Activated CD4-positive, alpha-beta memory T cell treated with anti-CD3 and anti-CD28 coated beads for 36 hours (primary cell): ENCODE measurements at regions not wholly inside any gene's neighbourhood (a gene's known extent, or its start where the extent isn't known, plus 50 kb on each side); places are given as distances from the start of the nearest gene placed in this dataset.

Experiments
- CTCF ChIA-PET: fragments of 350-600 bp; sonication (Branson Sonifier 250); formaldehyde crosslinking; loops from one replicate; lab custom pipeline; 2021; ENCODE audit warnings: antibody characterized with exemption, inconsistent platforms; lab: Charles Lee
- POLR2A ChIA-PET: fragments of 350-600 bp; sonication (Branson Sonifier 250); formaldehyde crosslinking; loops from one replicate; lab custom pipeline; 2021; ENCODE audit warnings: antibody characterized with exemption; lab: Charles Lee
- DNase-seq: peaks from one replicate; pipeline ENCODE4 v3.0.0-alpha.2; 2020
- H3K27ac Mint-ChIP-seq: one replicate; pipeline ENCODE4 v1.8.0; 2021; ENCODE audit warnings: mixed read lengths
- H3K27me3 Mint-ChIP-seq: one replicate; pipeline ENCODE4 v1.8.0; 2021; ENCODE audit warnings: mixed read lengths
- H3K36me3 Mint-ChIP-seq: one replicate; pipeline ENCODE4 v1.8.0; 2021; ENCODE audit warnings: mixed read lengths
- H3K4me1 Mint-ChIP-seq: one replicate; pipeline ENCODE4 v1.8.0; 2021; ENCODE audit warnings: low read depth, mixed read lengths
- H3K4me3 Mint-ChIP-seq: one replicate; pipeline ENCODE4 v1.8.0; 2021; ENCODE audit warnings: mild to moderate bottlenecking, mixed read lengths
- H3K9me3 Mint-ChIP-seq: one replicate; pipeline ENCODE4 v1.8.0; 2021; ENCODE audit warnings: mixed read lengths
- intact Hi-C: fragments of 100-400 bp; cut with micrococcal nuclease; formaldehyde crosslinking; loops from one replicate; pipeline ENCODE4 v1.15.1; 2023

DNA sequence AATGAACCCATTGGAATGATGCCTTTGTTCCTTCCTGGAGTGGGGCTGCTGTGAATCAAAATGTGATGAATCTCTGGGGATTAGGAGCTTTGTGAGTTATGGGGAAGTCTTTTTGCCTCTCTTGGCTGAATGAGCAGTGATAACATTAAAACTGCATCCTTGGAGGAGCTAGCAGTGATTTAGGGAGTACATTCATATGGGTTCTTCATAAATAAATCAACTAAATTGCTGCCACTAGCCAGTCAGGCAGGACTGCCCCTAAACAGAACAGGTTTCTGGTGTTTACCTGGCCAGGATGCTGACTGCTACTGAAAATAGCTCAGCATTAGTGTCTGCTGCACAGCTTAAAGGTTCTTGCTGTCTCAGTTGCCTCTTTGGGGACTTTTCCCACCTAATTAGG is 244.5 kb upstream of the MEX3C start:
- Mint-ChIP-seq H3K27me3 (peaks cover 30% of the 10 kb centered on the region), H3K4me1 (peaks cover 5% of the 10 kb centered on the region), H3K36me3 (no peaks in the 10 kb centered on the region), H3K27ac (no peak overlapping the region), H3K9me3 (no peaks in the 10 kb centered on the region), H3K4me3 (no peak overlapping the region)
- intact Hi-C loops = no loop called here
- ChIA-PET CTCF (no interaction called here), POLR2A (interaction anchor here (0.6 kb wide), 1 partner anchor 30 kb away, joined by 3 read pairs; no protein-coding TSS in a partner anchor)
- no peak for DNase-seq

DNA sequence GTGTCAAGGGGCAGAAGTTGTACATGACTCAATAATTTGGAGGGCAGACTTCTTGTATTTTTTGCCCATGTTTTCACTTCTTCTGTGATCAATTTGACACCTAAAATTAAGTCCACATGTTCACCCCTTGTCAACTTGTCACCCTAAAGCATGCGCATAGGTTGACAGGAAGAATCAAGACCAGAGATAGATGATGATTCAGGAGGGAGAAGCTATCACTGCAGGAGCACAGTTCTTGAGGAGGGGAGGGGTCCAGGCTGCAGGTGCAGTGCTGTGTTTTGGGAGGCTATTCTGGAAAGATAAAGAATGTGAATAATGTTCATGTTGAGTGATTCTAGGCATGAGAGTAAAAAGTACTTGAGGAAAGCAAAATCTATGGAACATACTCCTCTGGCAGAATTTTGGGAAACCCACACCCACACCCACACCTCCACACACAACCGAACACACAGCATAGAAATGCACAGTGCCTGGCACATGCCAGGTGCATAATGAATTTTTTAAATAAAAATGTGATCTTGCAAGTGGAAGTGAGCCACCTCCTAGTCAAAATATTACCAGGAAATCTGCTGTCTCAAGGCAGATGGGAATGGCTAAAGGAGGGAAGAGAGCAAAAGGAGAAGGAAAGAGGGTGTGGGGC is 249.2 kb upstream of the MEX3C start:
- Mint-ChIP-seq H3K9me3 (no peaks in the 10 kb centered on the region), H3K4me3 (no peak overlapping the region), H3K4me1 (no peaks in the 10 kb centered on the region), H3K27me3 (peaks cover 15% of the 10 kb centered on the region), H3K36me3 (no peaks in the 10 kb centered on the region), H3K27ac (no peak overlapping the region)
- intact Hi-C loops = no loop called here
- ChIA-PET CTCF (no interaction called here), POLR2A (no interaction called here)
- DNase-seq = no peak

DNA sequence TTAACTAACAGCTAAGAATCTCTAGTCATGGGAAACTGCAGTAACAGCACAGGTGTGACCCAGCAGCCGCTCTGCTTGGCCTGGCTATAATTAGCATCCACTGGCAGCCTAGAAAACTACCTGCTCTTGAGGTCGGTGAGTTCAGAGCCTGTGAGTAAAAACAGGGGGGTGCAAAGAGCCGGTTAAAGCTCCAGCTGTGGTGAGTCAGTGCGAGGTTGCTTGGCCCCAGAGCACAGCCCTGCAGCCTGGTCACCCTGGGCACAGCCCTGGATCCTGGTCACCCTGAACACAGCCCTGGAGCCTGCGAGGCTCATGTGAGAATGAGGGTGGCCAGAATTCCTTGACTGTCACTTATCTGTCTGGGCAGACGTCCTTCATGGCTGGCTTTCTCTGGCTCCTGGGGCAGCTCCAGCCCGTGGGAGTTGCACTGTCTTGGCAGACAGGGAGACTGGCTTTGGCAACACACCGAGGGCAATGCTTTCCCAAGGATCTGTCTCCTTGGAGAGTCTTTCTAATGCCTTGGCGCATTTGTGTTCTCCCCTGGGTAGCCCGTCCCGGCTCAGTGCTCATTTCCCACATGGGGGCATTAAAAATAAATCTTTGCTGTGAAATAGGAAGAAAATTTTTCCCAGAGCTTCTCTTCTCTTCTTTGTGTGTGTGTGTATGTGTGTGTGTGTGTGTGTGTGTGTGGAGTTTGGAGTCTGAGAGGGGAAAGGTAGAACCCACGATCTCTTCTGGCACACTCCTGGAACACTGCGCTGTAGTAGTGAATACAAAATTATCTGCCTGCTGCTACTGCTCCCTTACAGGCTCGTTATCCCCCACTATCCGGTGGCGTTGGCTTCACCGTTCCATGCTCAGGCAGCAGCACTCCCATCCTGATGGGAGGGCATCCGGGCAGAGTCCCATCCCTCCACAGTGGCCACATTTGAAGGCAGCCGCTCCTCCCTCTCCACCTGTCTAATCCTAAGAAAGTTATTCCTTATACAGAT is 250.2 kb upstream of the MEX3C start:
- no peak overlapping the region for H3K4me3 Mint-ChIP-seq
- POLR2A ChIA-PET = no interaction called here
- no peak overlapping the region for H3K27ac Mint-ChIP-seq
- intact Hi-C loops = no loop called here
- no peaks in the 10 kb centered on the region for H3K4me1 Mint-ChIP-seq
- H3K27me3 Mint-ChIP-seq = peaks cover 15% of the 10 kb centered on the region
- CTCF ChIA-PET = no interaction called here
- DNase-seq = no peak
- H3K36me3 Mint-ChIP-seq = no peaks in the 10 kb centered on the region
- H3K9me3 Mint-ChIP-seq = no peaks in the 10 kb centered on the region

DNA sequence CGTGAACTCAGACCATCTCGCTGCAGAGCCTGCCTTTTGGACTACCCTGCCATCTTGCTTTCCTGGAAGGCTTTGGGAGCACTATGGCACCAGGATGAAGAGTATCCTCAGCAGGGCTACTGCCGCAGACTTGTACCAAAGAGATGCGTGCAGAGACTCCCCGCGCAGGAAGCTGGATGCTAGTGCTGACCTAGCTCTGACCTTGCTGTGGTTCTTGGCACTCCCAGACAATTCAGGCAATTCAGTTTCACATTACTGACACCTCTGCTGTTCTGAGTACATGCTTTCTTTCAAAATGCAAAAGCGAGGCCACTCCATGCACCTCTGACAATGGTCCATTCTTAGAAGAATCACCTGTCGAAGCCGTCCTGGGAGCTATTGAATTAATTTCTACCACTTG is 251.5 kb upstream of the MEX3C start:
- ChIA-PET CTCF (no interaction called here), POLR2A (no interaction called here)
- Mint-ChIP-seq H3K4me3 (no peak overlapping the region), H3K27me3 (peaks cover 11% of the 10 kb centered on the region), H3K9me3 (no peaks in the 10 kb centered on the region), H3K36me3 (no peaks in the 10 kb centered on the region), H3K27ac (no peak overlapping the region), H3K4me1 (no peaks in the 10 kb centered on the region)
- DNase-seq = no peak
- intact Hi-C loops = no loop called here

DNA sequence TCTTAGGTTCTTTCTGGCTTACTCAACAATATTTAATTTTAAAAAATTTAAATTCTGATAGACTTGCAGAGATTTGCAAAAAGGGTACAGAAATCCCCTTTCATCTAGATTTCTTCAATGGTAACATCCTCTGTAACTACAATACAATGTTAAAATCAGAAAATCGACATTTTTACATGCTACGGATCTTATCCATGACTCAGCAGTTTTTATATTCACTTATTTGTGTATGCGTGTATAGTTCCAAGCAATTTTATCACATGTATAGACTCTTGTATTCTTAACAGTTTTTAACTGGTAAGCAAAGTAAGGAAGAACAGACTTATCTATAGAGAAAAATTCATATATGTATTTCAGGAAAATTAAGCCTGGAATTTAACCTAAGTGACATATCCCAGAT is 256.1 kb upstream of the MEX3C start:
- DNase-seq = no peak
- Mint-ChIP-seq H3K4me3 (no peak overlapping the region), H3K4me1 (no peaks in the 10 kb centered on the region), H3K36me3 (no peaks in the 10 kb centered on the region), H3K27me3 (no peaks in the 10 kb centered on the region), H3K9me3 (no peaks in the 10 kb centered on the region), H3K27ac (no peak overlapping the region)
- intact Hi-C loops = no loop called here
- POLR2A ChIA-PET = no interaction called here
- CTCF ChIA-PET = no interaction called here

DNA sequence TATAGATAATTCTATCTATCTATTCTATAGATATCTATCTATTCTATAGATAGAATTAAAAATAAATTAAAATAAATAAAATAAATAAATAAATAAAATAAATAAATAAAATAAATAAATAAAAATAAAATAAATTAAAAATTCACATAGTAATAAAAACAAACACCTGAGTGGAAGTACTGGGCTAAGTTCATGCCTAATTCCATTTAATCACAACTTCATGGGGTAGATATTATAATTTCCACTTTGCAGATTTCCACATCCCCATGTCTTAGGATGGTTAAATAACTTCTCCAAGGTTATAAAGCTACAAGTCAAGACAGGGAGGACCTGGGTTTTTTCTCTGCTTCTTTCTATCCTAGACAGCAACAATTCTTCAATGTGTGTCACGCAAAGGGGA is 261.4 kb upstream of the MEX3C start:
- no peak for DNase-seq
- Mint-ChIP-seq H3K4me3 (no peak overlapping the region), H3K9me3 (no peaks in the 10 kb centered on the region), H3K27me3 (peaks cover 2% of the 10 kb centered on the region), H3K4me1 (no peaks in the 10 kb centered on the region), H3K27ac (no peak overlapping the region), H3K36me3 (no peaks in the 10 kb centered on the region)
- POLR2A ChIA-PET = no interaction called here
- intact Hi-C loops = no loop called here
- CTCF ChIA-PET = no interaction called here

DNA sequence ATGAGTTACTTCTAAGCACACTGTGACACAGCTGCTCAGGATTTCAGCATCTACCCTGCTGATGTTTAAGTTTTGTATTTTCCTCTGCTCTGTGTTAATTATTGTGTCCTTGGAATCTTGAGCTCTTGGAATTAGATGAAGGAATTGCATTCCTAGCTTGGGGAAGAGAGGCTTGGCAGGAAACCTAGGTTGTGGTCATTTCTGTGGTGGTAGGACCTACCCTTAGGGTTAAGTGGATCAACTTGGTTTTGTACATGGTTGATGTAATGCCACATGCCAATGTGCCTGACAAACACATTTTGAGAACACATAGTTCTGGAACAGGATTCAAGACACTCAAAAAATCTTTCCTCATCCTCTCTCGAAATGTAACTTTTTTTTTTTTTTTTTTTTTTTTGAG is 264.5 kb upstream of the MEX3C start:
- CTCF ChIA-PET = interaction anchor here (0.6 kb wide), 1 partner anchor 164 kb away, joined by 3 read pairs; no protein-coding TSS in a partner anchor
- DNase-seq = no peak
- POLR2A ChIA-PET = no interaction called here
- Mint-ChIP-seq H3K4me1 (no peaks in the 10 kb centered on the region), H3K27me3 (peaks cover 8% of the 10 kb centered on the region), H3K4me3 (no peak overlapping the region), H3K9me3 (no peaks in the 10 kb centered on the region), H3K36me3 (no peaks in the 10 kb centered on the region), H3K27ac (no peak overlapping the region)
- intact Hi-C loops = no loop called here

DNA sequence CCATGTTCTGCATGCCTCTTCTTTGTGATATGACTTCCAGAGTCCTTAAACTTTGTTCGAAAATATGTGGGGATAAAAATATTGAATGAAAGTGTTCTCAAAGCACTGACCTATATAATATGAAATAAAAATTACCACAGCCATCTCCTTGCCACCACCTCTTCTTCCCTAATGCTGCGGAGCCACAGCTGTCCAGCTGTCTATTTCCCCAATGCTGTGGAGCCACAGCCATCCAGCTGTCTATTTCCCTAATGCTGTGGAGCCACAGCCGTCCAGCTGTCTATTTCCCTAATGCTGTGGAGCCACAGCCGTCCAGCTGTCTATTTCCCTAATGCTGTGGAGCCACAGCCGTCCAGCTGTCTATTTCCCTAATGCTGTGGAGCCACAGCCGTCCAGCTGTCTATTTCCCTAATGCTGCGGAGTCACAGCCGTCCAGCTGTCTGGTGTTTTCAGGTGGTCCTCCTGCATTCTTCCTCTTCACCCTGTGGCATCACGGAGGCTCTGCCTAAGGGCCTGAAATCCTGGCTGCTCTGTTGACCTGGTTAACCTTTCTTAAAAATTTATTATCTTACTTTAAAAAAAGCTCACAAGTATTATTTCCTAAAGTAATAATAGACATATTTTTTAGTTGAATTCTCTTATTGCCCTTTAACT is 266.1 kb upstream of the MEX3C start:
- Mint-ChIP-seq H3K27ac (no peak overlapping the region), H3K9me3 (no peaks in the 10 kb centered on the region), H3K4me3 (no peak overlapping the region), H3K4me1 (no peaks in the 10 kb centered on the region), H3K36me3 (no peaks in the 10 kb centered on the region), H3K27me3 (peaks cover 8% of the 10 kb centered on the region)
- intact Hi-C loops = no loop called here
- no peak for DNase-seq
- POLR2A ChIA-PET = no interaction called here
- CTCF ChIA-PET = interaction anchor here (0.6 kb wide), 1 partner anchor 204 kb away, joined by 3 read pairs; no protein-coding TSS in a partner anchor

DNA sequence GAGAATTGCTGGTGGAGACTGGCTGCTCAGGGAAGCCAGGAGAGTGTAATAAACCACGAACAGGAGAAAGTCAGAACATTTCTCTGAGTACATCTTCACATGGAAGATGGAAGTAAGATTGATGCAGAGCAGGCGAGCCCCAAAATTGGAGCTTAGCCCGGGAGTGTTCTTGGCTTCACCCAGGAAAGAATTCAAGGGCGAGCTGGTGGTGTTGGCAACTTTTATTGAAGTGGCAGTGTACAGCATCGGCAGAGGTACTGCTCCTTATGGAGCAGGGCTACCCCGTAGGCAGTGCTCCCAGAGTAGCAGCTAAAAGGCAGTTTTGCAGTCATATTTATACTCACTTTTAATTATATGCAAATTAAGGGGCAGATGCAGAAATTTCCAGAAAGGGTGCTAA is 281.4 kb upstream of the MEX3C start:
- no peaks in the 10 kb centered on the region for H3K36me3 Mint-ChIP-seq
- no peaks in the 10 kb centered on the region for H3K4me1 Mint-ChIP-seq
- no peak overlapping the region for H3K4me3 Mint-ChIP-seq
- intact Hi-C loops = no loop called here
- POLR2A ChIA-PET = no interaction called here
- H3K27ac Mint-ChIP-seq = no peak overlapping the region
- CTCF ChIA-PET = no interaction called here
- H3K9me3 Mint-ChIP-seq = no peaks in the 10 kb centered on the region
- peaks cover 3% of the 10 kb centered on the region for H3K27me3 Mint-ChIP-seq
- no peak for DNase-seq

DNA sequence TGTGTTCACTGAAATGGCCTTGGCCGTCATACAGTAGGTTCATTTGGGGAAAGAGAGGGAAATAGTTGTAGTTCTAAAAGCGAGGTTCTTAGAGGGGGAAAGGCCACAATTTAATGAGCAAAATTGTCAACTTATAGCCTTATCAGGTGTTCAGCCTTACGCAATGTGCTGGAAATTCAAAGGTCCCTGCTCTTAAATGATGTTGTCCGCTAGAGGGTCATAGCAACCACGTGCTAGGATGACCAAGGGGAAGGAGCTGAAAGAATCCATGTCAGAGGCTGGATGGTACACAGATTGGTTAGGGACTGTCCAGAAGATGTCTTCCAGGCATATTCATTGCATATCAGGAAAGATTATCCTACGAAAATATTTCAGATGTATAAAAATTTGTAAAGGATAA is 282.3 kb upstream of the MEX3C start:
- Mint-ChIP-seq H3K4me3 (no peak overlapping the region), H3K36me3 (no peaks in the 10 kb centered on the region), H3K27ac (no peak overlapping the region), H3K9me3 (no peaks in the 10 kb centered on the region), H3K4me1 (no peaks in the 10 kb centered on the region), H3K27me3 (peaks cover 4% of the 10 kb centered on the region)
- intact Hi-C loops = no loop called here
- ChIA-PET POLR2A (no interaction called here), CTCF (no interaction called here)
- no peak for DNase-seq

DNA sequence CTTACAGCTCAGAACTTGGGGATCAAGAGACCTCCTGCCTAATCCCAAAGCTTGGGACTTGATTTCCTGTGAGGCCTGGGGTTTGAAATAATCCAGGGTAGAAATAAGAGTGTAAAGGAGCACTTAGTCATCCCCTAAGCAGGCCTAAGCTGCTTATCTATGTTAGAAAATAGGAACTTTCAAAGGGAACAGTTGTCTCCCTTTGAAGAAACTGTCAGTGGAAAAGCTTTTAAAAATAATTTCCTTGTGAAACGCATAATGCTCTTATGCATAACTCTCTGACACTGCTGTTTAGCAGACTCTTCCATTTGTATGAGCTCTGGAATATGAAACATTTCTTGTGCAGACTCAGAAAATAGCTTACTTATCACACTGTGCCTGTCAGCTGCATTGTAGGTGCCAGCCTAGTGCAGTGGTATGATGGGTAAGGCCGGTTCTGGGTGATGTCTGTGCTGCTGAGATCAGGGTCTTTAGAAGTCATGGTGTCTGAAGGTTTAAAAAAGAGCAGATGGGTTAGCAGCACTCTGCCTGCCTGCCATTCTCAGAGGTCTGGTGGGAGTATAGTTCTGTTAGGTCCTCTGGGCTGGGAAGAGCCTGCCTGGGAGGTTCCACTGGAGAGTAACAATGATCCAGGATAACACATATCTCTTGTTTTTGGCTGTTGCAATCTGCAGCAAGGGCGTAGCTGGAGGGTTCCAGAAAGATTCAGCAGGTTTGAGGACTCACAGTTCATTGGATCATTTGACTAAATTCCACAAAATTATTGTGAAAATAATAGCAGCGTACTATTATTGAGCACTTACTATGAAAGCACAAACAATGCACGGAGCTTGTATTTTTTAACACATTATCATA is 283.2 kb upstream of the MEX3C start:
- H3K4me1 Mint-ChIP-seq = no peaks in the 10 kb centered on the region
- ChIA-PET POLR2A (no interaction called here), CTCF (no interaction called here)
- H3K4me3 Mint-ChIP-seq = no peak overlapping the region
- DNase-seq = no peak
- no peaks in the 10 kb centered on the region for H3K36me3 Mint-ChIP-seq
- H3K27me3 Mint-ChIP-seq = peaks cover 4% of the 10 kb centered on the region
- no peak overlapping the region for H3K27ac Mint-ChIP-seq
- no peaks in the 10 kb centered on the region for H3K9me3 Mint-ChIP-seq
- intact Hi-C loops = no loop called here
